ENCODE measurements at regions not wholly inside any gene's neighbourhood (a gene's known extent, or its start where the extent isn't known, plus 50 kb on each side); places are given as distances from the start of the nearest gene placed in this dataset.
"Not testable (repeated sequence)": the region's sequence is repeated elsewhere in the genome, so short reads cannot be mapped to it uniquely, and the experiment has no call there.

DNA sequence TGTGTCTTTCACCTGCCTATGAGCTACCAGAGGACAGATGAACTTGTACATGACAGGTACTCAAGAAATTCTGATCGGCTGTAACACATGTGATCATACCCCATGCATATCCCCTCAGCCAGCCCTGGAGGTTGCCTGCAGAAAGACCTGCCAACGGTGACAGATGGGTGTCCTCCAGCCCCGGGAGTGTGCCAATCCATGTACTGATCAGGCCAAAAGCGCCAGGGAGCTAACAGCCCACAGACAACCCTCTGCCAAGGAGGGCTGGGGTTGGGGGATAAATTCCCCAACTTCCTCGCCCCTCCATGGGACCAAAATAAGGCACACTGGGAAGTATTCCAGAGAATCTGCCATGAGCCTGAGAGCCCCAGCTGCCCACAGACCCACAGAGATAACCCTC, 189.4 kb downstream of the CCT6B start:
- no peak for DNase-seq

DNA sequence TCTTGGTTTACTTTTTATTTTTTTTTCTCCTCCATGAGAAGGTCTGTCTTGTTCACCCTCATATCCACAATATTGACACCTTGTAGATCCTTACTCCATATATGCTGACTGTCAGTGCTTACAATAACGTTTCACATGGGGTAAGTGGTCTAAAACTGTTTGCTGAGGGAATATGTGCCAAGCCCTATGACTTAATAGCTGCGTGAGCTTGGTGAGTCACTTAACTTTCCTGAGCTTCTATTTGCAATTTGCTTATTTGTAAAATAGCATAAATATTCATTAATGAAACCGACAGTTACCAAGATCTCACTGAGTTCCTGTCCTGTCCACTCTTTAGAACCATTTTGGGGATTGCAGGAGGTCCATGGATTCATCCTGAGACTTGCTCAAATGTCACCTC, 190.7 kb downstream of the CCT6B start:
- DNase-seq, result no peak

DNA sequence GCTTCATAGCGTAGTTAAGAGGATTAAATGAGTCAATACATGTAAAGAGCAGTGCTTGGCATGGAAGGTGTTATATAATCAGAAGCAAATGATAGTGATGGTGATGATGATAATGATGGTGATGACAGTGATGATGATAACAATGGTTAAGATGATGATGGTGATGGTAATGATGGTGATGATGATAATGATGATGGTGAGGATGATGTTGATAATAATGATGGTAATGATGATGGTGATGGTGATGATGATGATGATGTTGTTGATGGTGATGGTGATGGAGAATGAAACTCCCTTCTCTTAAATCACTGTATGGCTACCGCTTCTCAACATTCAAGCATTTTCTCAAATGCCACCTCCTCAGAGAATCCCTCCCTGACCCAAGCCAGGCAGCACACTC, 190.5 kb downstream of the TMEM132E start:
- no peak for DNase-seq

DNA sequence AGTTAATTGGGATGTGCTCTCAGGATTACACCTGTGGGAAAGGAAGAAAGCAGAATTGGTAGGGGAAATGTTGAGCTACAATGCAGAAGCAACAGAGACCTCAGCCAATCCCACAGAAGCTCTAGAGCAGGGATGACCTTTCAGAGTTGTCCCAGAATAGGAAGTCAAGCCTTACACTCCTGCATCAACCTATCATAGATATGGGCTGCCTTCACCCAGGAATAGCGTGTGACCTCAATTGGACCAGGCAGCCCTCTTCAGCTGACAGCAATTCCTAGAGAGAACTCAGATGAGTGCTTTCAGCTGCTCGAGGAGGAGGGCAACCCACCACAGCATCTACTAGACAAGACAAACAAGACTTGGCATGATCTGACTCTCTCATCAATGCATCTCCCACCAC, 189.7 kb downstream of the TMEM132E start:
- DNase-seq, result no peak

DNA sequence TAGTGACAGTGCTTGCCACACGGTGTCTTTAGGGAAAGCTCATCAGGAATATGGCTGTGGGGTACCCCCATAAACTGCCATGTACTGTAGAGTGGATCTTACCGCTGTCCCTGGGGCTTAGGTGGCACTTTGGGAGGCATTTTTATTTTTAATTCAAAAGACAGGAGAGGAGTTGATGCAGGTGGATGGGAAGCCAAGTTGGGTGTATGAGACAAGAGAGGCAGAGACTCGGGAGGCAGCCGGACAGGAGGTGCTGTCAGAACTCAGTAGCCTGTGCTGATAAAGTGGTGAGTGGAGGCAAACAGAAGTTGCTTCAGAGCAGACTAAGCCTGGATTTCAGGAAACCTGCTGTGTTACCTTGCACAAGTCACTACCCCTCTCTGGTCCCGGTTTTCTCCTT, 185.9 kb downstream of the TMEM132E start:
- DNase-seq, result no peak

DNA sequence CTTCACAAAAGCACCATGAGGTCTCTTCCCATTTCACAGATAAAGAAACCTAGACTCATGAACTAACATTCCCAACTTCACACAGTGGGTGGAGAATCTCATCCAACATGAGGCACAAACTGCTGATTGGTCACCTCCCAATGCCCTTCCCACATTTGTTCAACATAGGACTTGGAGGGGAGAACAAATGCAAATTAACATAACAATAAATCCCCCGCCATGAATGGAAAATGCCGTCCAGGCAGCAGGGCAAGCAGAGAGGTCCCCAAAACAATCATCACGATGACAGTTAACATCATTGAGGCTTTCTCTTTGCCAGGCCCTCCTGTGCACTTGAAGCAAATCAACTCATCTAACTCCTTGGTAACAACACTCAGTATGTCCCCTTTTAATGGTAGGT, 185.3 kb downstream of the TMEM132E start:
- DNase-seq, result no peak

DNA sequence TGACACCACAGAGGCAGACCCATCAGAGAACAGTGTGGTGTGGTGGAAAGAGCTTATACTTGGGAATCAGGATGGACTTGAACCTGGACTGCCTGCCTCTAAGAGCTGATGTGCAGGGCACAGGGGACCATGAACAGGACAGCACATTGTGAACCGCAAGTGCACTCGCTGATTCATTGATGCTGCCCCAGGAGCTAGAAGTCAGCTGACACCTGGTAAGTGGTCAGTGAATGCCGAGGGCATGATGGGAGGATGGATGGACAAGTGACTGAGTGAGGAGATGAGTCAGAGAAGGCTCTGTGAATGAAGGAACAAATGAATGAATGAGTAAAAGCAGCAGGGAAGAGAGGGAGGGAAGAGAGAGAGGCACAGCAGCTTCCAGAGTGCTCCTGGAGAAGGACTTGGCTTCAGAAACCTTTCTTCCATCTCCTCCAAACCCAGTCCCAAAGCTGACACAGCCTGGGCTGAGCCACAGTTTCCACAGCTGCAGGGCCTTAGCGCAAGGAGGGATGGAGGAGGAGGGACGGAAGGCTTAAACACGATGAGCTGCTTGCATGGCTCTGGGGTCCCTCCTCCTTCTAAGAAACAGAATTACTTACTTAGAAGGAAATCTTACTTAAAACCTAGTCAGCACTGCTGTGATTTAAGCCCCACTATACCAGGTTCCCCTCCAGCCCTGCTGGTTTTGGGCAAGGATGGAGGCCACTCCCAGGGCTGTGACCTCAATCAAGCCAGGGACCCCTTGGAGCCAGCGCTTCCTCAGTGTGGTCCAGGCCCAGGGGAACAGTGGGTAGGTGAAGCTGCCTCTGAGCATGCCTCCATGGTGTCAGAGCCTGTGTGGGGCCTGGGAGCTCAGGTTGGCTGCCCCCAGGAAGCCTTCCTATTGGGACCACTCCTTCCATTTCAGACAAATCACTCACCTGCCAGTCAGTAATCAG, 184.6 kb downstream of the TMEM132E start:
- no peak for DNase-seq

DNA sequence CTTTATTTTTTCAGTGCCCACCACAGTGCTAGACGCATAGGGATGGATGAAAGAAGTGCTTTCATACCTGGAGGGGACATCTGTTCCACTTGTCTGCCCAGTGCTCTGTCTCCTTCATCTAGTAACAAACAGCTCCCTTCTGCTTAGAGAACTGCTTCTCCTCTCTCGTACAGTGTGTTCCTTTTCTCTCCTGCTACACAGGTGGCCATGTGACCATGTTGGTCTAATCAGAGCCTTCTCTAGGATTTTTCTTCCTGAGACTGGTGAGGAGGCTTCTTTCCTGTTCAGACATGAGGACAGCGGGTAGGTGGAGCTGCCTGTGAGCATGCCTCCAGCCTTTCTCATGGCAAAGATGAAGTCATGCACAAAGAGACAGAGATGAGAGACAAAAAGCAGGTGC, 182.7 kb downstream of the TMEM132E start:
- DNase-seq, result no peak

DNA sequence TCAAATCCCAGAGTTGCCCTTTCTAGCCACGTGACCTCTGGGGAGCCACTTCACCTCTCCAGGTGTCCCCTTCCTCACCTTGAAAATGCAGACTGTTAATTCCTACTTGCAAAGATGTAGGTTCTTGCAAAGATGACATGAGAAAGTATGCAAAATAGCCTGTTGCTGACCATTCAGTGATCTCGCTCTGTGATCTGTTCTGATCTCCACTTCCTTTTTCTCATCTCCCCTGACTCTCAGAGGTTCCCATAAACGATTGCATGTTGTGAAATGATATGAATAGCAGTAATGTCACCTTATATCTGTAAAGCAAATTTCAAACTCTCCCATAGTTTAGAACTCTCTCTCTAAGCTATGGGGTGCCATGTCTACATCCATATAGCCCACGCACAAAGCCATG, 182.3 kb downstream of the TMEM132E start:
- DNase-seq, result no peak

DNA sequence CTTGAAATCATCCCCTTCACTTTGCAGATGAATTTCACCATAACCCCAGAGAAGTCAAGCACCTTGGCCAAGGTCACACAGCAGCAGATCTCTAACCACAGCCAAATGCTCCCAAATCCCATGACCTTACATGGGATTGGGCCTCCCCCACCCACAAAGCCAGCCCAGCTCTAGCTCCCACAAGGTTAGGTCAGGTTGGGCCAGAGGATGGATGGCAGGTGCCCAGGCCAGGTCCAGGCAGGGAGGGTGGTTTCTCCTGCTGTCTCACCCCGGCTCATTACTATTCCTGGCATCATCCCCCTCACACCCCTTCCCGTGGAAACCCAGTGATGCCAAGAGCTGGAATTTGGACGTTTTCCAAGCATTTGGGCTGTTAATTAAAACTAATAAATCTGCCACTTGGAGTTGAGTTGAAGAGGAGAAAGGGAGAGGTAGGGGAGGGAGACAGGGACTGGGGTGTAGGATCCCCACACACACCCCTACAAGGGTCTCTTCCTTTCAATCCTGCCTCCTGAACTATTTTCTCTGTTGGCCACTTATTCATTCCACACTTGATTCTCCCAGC, 181.6 kb downstream of the TMEM132E start:
- no peak for DNase-seq

DNA sequence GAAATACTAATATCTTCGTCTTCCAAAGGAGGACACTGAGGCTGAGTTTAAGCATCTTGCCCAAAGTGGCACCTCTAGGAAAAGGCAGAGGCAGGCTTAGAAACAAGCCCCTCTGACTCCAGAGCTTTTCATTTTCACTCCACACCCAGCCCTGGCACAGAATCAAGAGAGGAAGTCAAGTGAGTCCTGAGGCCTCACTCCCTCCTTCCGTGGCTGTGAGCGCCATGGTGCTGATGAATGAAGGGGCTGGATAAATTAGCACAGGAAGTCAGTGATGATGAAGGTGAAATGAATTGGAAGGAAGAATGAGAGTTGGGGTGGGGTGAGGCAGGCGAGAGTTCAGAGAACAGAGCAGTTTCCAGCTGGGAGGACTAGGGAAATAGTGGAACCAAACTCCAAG, 179.3 kb downstream of the TMEM132E start:
- no peak for DNase-seq

DNA sequence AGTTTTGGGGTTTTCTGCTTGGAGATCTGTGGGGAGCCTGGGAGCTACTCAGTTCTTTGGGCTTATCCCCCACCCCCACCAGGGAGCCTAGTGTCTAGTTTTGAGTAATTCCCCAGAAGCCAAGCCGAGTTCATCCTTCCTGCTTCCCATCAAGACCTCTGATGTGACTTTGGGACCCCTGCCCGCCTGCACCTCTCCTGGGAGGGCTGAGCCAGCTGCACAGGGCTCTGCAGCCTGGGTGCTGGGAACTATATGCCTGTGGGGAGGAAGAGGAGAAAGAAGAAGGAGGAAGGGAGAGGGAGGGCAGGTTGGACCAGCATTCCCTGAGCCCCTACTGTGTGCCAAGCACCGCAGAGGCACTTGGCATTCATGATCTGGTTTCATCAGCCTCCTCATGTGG, 178.9 kb downstream of the TMEM132E start:
- DNase-seq, result no peak

DNA sequence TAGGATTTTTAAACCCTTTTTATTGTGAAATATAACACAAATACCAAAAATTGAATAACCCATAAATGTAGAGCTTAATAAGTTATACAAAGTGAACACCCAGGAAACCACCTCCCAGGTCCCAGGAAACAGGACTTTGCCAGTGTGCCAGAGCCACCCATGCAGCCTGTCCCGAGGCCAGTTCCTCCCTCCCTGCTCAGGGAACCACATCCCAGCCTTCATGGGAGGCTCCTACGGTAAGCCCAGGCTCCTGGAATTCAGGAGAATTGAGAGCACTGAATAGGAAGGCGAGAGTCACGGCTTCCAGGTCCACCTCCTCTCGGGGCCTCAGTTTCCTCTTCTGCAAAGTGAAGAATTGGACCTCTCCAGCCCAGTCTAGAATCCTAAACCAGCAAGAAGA, 178.2 kb downstream of the TMEM132E start:
- DNase-seq, result no peak

DNA sequence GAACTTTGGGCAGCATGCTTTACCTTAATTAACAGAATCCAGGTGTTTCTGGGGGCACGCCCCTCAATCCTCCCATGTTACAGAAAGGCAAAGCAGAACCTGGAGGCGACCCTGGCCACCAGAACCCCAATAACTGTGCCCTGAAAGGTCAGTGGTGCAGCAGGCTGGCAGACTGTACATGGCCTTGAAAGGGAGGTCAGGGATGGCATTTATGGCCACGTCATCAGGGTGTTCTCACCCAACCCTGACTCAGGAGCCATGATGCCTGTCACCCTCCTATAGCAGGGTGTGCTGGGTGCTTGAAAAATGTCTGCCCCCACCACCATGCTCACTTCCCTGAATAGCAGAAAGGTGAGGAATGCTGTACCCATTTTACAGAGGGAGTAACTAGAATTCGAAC, 177.7 kb downstream of the TMEM132E start:
- DNase-seq, result no peak

DNA sequence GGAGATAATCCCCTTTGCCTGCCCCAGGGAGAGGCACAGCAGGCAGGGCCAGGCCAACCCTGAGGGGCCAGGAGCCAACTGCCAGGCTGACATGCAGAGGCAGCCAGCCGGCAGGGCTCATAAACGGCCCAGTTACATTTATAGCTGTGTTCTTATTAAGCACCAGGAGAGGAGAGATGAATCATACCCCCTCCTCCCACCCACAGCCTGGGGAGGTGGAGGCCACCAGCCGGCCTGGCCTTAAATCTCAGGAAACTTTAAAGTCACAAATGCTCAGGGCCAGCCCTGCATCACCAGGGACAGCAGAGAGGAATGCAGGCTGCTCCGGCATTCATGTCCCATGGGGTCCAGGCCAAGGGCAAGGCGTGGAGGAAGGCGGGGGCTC, 177.2 kb downstream of the TMEM132E start:
- DNase-seq, result no peak

DNA sequence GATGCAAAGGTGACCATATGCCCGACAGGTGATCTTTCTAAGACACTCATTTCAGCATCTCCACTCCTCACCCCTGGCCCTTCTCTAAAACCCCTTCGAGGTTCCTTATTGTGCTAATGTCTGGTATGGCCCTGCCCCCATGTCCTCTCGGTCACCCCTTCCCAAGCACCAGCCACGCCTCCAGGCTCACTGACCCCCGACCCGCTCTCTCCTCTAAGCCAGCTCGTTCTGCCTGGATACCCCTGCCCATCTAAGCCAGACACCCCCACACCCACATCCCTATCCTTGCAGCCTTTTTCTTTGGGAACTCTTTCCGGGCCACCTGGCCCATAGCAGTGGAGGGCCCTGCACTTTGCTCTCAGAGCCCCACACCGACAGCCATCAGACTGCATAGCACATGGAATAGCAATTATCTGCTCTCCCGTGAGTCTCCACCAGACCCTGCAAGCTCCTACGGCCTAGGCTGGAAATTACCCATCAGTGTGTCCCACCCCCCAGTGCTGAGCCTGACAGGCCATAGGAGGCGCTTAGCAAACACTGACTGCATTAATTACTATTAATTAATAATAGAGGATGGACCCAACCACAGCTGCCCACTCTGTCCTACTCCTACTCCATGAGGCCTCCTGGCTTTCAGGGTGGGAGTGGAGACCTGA, 176.7 kb downstream of the TMEM132E start:
- DNase-seq, result no peak

DNA sequence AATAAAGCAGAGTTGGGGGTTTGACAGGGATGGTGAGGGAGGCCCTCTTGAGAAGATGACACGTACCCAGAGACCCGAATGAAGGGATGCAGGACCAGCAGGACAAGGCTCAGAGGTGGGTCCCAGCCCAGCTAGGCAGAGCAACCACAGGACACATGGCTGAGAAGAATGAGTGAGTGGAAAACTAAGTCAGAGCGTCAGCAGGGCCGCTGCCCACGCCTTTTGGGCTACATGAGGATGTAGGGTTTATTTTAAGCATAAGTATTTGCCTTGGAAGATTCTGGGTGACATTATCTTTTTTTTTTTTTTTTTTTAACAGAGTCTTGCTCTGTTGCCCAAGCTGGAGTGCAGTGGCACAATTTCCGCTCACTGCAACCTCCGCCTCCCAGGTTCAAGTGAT, 176.0 kb downstream of the TMEM132E start:
- no peak for DNase-seq

DNA sequence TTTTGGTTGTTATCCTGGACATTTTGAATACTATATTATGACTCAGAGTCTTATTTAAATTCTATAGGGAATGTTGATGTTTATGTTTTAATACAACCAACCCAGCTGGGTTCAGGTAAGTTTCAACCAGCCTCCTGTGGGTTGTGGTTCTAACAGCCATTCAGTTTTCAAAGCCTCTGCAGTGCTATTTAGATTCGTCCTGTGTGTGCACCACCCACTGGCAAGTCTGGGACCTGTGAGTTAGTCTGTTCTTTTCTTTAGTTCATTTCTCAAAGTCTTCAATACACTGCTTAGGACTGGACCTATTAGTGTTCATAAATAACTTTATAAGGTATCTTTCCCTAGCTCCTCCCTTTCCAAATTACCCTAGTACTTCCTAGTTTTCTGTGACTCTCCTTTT, 170.6 kb downstream of the TMEM132E start:
- DNase-seq, result no peak

DNA sequence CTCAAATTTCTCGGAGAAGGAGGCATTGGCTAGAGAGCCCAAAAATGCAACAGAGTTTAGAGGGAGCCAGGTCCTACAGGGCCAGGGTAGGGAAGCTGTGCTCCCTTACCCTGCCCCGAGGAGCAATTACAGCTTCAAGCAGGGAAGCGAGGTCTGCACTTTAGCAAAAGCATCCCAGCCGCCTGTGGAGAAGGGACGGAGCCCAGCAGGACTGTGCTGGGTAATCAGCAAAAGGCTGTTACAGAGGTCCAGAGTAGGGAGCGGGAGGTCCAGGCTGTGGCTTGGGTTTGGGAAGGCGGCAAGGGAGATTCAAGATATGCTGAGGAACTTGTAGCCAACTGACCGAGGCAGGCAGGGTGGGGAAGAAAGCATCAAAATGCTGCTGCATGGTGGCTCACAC, 162.6 kb downstream of the TMEM132E start:
- DNase-seq, result no peak

DNA sequence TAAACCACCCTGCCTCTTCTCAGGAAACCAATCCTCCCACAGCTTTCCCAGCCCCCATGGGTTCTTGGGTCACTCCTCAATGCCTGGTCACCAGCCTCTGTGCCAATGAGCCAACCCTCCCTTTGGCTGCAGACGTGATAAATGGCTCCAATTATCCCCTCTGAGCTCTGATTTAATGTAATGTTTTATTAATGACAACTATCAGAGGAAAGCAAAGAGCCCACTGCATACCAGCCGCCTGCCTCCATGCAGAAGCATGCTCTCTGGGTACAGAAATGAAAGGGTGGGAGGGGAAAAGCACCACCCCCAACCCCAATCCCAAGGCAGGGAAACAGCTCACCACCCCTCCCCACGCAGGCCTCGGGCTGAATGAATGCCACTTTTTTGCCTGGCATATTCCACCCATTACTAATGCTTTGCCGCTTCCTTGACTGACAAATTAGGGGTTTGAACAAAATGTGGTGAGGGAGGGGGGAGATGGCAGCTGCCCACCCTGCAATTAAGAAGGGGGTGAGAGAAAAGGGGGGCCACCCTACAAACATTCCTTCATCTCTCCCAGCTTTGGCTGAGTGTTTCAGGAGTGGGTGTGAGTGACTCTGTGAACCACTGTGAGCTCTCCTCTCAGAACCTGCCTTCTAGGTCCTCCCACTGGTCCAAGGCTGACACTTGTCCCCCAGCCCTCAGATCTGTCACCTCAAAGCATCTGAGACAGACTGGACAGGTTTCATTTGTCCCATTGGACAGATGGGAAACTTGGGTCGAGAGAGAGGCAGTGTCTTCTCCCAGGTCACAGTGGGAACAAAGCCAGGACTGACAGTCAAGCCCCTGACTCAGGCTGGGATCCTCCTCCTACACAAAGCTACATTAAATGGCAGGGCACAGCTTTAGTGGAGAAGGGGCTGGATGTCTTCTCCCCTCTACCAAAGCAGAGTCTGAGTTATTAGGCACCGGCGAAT, 161.5 kb downstream of the TMEM132E start:
- no peak for DNase-seq

DNA sequence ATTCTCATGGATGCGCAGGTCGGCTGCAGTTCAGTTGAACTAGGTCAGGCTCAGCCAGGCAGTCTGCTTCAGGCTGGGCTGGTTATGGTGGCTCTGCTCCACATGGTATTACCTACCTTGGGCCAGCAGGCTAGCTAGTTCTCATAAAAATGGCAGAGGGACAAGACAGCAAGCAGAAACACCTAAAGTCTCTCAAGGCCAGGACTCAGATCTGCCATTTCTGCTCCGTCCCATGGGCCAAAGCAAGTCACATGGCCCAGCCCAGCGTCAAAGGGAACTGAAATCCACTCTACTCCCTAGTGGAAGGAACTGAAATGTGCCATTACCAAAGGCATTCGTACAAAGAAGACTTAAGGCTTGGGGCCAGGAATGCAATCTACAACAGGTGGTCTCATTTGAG, 160.0 kb downstream of the TMEM132E start:
- no peak for DNase-seq

DNA sequence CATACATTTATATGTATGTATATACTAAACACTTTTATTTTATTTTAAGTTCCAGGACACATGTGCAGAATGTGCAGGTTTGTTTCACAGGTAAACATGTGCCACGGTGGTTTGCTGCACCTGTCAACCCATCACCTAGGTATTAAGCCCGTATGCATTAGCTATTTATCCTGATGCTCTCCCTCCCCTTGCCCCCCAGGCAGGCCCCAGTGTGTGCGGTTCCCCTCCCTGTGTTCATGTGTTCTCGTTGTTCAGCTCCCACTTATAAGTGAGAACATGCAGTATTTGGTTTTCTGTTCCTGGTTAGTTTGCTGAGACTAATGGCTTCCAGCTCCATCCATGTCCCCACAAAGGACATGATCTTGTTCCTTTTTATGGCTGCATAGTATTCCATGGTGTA, 158.3 kb downstream of the TMEM132E start:
- not testable (repeated sequence) for DNase-seq

DNA sequence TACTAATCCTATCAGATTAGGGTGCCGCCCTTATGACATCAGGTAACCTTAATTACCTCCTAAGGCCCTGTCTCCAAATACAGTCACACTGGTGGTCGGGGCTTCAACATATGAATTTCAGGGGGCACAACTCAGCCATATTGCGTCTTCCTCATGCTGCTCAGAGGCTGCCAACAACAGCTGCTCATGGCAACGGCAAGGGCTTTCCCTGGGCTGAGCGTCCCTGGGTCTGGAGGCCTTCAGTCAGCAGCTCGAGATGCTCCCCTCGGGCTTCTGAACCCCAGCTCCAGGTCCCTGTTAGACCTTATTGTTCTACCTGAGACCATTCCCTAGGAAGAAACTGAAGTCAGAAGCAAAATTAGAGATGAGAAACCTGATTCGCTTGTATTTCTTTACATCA, 157.2 kb downstream of the TMEM132E start:
- no peak for DNase-seq

Data from NCI-H526 treated with DMSO at 0.1 percent for 48 hours (cell line).